ENCODE measurements at regions not wholly inside any gene's neighbourhood (a gene's known extent, or its start where the extent isn't known, plus 50 kb on each side); places are given as distances from the start of the nearest gene placed in this dataset.

- TF ChIP-seq NANOG (IDR thresholded peaks at IDR 0.05; ENCODE audit: borderline replicate concordance), result no peak
- no peak for TF ChIP-seq EZH2 (IDR thresholded peaks at IDR 0.05; ENCODE audit: low read depth, unreplicated experiment)
- TF ChIP-seq, protein P1, sequence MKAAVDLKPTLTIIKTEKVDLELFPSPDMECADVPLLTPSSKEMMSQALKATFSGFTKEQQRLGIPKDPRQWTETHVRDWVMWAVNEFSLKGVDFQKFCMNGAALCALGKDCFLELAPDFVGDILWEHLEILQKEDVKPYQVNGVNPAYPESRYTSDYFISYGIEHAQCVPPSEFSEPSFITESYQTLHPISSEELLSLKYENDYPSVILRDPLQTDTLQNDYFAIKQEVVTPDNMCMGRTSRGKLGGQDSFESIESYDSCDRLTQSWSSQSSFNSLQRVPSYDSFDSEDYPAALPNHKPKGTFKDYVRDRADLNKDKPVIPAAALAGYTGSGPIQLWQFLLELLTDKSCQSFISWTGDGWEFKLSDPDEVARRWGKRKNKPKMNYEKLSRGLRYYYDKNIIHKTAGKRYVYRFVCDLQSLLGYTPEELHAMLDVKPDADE (IDR thresholded peaks at IDR 0.05), result no peak
- no peak for TF ChIP-seq STAT1 (IDR thresholded peaks at IDR 0.05; ENCODE audit: unreplicated experiment)
- TF ChIP-seq ZNF114 (CRISPR knock-in tag; IDR thresholded peaks at IDR 0.05), result no peak
Observed at GRCh38 chr9:91158946-91159345, 202.8 kb downstream of the AUH start (continued).

DNA sequence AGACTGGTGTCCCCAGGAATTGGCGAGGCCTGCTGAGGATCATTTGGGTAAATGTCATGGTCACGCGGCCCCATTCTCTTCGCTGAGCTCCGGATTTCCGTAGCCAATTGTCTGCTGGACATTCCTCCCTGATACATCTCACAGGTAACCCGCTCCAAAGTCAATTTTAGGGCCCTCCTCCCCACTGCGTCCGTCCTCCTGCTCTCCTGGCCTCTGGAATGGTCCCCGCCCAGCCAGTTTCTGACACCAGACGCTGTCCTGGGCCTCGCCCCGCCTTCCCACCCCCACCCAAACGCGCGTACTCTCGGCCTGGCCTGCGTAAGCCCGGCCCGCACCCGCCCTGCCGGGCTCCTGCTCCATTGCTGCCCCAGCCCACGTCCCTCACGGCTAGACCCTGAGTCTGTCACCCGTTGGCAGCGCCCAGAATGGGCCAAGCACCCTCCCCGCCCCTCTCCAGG, 202.0 kb downstream of the AUH start:
- Histone ChIP-seq H3F3A (replicated peaks; ENCODE audit: low read depth) (no peaks in the 10 kb centered on the region), H2AFZ (peak overlapping the region; percentile 81), H4K20me1 (replicated peaks; ENCODE audit: insufficient read depth) (no peaks in the 10 kb centered on the region), H3K9me2 (ENCODE audit: insufficient read depth) (no peaks in the 10 kb centered on the region), H3K27ac (ENCODE audit: low read depth) (no peak overlapping the region), H3K4me1 (ENCODE audit: insufficient read depth) (peaks cover 7% of the 10 kb centered on the region; the same call in 1 of the 2 replicates), H3K36me3 (ENCODE audit: insufficient read depth) (no peaks in the 10 kb centered on the region), H3K27me3 (ENCODE audit: insufficient read depth) (no peaks in the 10 kb centered on the region), H3K4me2 (no peak overlapping the region), H3K4me3 (no peak overlapping the region), H3K79me2 (replicated peaks; ENCODE audit: insufficient read depth) (no peaks in the 10 kb centered on the region)
- ATAC-seq (peak; percentile 83), DNase-seq (ENCODE audit: low spot score) (peak; percentile 55)
- H3K27ac Mint-ChIP-seq, result no peak overlapping the region
- H3K27me3 Mint-ChIP-seq (ENCODE audit: insufficient read depth, low read depth, poor library complexity), result peaks cover 5% of the 10 kb centered on the region
- H3K36me3 Mint-ChIP-seq (ENCODE audit: low read depth), result no peaks in the 10 kb centered on the region
- H3K9me3 Mint-ChIP-seq, result no peaks in the 10 kb centered on the region; the same call in 2 of the 3 replicates
- no peak overlapping the region for H3K4me3 Mint-ChIP-seq
- H3K4me1 Mint-ChIP-seq, result peaks cover 19% of the 10 kb centered on the region
- TF ChIP-seq EZH2 (IDR thresholded peaks at IDR 0.05; ENCODE audit: low read depth, unreplicated experiment) (no peak), POLR2AphosphoS5 (IDR thresholded peaks at IDR 0.05; ENCODE audit: low read depth) (no peak), CTCF (conservative IDR thresholded peaks at IDR 0.05; ENCODE audit: low read depth in 2 of 2) (no peak), ZNF331 (CRISPR knock-in tag; IDR thresholded peaks at IDR 0.05; ENCODE audit: low read depth) (no peak), ZNF114 (CRISPR knock-in tag; IDR thresholded peaks at IDR 0.05) (no peak), NANOG (IDR thresholded peaks at IDR 0.05; ENCODE audit: borderline replicate concordance) (no peak), EZH2phosphoT487 (IDR thresholded peaks at IDR 0.05; ENCODE audit: unreplicated experiment) (no peak), STAT1 (IDR thresholded peaks at IDR 0.05; ENCODE audit: unreplicated experiment) (no peak), JUNB (IDR thresholded peaks at IDR 0.05; ENCODE audit: unreplicated experiment) (no peak)
- TF ChIP-seq, protein P1 (IDR thresholded peaks at IDR 0.05), result no peak
- TF ChIP-seq, protein P2, sequence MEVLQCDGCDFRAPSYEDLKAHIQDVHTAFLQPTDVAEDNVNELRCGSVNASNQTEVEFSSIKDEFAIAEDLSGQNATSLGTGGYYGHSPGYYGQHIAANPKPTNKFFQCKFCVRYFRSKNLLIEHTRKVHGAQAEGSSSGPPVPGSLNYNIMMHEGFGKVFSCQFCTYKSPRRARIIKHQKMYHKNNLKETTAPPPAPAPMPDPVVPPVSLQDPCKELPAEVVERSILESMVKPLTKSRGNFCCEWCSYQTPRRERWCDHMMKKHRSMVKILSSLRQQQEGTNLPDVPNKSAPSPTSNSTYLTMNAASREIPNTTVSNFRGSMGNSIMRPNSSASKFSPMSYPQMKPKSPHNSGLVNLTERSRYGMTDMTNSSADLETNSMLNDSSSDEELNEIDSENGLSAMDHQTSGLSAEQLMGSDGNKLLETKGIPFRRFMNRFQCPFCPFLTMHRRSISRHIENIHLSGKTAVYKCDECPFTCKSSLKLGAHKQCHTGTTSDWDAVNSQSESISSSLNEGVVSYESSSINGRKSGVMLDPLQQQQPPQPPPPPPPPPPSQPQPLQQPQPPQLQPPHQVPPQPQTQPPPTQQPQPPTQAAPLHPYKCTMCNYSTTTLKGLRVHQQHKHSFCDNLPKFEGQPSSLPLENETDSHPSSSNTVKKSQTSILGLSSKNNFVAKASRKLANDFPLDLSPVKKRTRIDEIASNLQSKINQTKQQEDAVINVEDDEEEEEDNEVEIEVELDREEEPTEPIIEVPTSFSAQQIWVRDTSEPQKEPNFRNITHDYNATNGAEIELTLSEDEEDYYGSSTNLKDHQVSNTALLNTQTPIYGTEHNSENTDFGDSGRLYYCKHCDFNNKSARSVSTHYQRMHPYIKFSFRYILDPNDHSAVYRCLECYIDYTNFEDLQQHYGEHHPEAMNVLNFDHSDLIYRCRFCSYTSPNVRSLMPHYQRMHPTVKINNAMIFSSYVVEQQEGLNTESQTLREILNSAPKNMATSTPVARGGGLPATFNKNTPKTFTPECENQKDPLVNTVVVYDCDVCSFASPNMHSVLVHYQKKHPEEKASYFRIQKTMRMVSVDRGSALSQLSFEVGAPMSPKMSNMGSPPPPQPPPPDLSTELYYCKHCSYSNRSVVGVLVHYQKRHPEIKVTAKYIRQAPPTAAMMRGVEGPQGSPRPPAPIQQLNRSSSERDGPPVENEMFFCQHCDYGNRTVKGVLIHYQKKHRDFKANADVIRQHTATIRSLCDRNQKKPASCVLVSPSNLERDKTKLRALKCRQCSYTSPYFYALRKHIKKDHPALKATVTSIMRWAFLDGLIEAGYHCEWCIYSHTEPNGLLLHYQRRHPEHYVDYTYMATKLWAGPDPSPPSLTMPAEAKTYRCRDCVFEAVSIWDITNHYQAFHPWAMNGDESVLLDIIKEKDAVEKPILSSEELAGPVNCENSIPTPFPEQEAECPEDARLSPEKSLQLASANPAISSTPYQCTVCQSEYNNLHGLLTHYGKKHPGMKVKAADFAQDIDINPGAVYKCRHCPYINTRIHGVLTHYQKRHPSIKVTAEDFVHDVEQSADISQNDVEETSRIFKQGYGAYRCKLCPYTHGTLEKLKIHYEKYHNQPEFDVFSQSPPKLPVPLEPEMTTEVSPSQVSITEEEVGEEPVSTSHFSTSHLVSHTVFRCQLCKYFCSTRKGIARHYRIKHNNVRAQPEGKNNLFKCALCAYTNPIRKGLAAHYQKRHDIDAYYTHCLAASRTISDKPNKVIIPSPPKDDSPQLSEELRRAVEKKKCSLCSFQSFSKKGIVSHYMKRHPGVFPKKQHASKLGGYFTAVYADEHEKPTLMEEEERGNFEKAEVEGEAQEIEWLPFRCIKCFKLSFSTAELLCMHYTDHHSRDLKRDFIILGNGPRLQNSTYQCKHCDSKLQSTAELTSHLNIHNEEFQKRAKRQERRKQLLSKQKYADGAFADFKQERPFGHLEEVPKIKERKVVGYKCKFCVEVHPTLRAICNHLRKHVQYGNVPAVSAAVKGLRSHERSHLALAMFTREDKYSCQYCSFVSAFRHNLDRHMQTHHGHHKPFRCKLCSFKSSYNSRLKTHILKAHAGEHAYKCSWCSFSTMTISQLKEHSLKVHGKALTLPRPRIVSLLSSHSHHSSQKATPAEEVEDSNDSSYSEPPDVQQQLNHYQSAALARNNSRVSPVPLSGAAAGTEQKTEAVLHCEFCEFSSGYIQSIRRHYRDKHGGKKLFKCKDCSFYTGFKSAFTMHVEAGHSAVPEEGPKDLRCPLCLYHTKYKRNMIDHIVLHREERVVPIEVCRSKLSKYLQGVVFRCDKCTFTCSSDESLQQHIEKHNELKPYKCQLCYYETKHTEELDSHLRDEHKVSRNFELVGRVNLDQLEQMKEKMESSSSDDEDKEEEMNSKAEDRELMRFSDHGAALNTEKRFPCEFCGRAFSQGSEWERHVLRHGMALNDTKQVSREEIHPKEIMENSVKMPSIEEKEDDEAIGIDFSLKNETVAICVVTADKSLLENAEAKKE (CRISPR knock-in tag; IDR thresholded peaks at IDR 0.05), result no peak
